ENCODE measurements at regions not wholly inside any gene's neighbourhood (a gene's known extent, or its start where the extent isn't known, plus 50 kb on each side); places are given as distances from the start of the nearest gene placed in this dataset.

DNA sequence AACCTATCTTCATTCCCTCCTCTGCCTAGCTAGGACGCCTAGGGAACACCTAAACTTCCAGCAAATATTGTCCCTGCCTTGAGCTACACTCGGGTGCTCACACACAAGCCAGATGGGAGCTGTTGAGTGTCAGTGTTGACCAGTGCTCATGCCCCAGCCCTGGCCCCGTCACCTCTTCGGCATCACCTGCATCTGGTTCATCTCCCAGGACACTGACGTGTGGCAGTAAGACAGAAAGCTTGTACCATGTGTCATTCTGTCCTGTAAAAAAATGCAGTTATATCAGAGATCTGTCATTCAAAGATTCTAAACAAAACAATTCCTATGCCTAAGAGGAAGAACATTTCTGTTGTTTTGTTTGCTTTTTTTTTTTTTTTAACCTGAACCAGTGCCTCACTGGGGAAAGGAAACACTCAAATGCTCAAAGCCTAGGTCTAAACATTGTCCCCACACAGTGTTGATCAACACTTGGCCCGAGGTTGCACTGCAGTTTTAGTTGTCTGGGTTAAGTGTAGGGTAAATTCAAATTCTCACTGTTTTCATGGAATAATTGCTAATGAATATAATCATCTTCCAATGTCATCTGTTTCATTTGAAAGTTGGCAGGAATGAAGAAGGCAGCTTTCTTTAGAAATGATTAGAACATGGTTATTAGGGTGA is 102.7 kb upstream of the SASH1 start:
- TF ChIP-seq, protein P1, sequence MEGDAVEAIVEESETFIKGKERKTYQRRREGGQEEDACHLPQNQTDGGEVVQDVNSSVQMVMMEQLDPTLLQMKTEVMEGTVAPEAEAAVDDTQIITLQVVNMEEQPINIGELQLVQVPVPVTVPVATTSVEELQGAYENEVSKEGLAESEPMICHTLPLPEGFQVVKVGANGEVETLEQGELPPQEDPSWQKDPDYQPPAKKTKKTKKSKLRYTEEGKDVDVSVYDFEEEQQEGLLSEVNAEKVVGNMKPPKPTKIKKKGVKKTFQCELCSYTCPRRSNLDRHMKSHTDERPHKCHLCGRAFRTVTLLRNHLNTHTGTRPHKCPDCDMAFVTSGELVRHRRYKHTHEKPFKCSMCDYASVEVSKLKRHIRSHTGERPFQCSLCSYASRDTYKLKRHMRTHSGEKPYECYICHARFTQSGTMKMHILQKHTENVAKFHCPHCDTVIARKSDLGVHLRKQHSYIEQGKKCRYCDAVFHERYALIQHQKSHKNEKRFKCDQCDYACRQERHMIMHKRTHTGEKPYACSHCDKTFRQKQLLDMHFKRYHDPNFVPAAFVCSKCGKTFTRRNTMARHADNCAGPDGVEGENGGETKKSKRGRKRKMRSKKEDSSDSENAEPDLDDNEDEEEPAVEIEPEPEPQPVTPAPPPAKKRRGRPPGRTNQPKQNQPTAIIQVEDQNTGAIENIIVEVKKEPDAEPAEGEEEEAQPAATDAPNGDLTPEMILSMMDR (IDR thresholded peaks at IDR 0.05), result no peak
- no peak for DNase-seq (ENCODE audit: low spot score in 2 of 2)
- H3K27ac ChIP-seq, result peak overlapping the region; percentile 42 to 70
- no peaks in the 10 kb centered on the region for H3K27me3 ChIP-seq
- H3K9me3 ChIP-seq, result no peaks in the 10 kb centered on the region
- H3K4me3 ChIP-seq, result no peak overlapping the region
- no peaks in the 10 kb centered on the region for H3K36me3 ChIP-seq
- peaks cover 0 to 34% of the 10 kb centered on the region in 2 donors for H3K4me1 ChIP-seq
- intact Hi-C loops (cut with DNase I), result loop anchor here (5.0 kb wide), 1 partner anchor 48 kb away; no protein-coding TSS in a partner anchor

DNA sequence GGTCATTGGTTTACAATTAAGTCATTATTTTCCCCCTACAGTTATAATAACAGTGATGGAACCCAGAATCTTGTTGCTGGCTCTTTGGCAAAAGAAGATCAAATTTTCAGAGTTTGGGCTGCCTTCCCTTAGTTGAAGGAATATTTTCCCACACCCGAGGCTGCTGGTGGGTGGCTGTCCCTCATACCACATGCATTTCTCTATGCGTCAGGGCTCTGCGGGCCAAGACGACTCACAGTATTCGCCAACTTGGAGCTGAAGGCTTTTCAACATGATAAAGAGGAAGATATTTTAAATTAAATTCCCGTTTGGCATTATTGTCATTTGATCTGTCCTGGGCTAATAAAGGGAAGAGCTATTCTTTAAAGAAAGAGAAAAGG is 102.2 kb upstream of the SASH1 start:
- Histone ChIP-seq H3K27me3 (no peaks in the 10 kb centered on the region), H3K36me3 (no peaks in the 10 kb centered on the region), H3K4me3 (no peak overlapping the region), H3K27ac (peak overlapping the region; percentile 42 to 70), H3K9me3 (no peaks in the 10 kb centered on the region), H3K4me1 (peaks cover 0 to 39% of the 10 kb centered on the region in 2 donors)
- TF ChIP-seq, protein P1 (IDR thresholded peaks at IDR 0.05), result no peak
- peak in 1 of 2 donors; percentile 72 for DNase-seq (ENCODE audit: low spot score in 2 of 2)
- intact Hi-C loops (cut with DNase I), result loop anchor here (5.0 kb wide), 1 partner anchor 48 kb away; no protein-coding TSS in a partner anchor

DNA sequence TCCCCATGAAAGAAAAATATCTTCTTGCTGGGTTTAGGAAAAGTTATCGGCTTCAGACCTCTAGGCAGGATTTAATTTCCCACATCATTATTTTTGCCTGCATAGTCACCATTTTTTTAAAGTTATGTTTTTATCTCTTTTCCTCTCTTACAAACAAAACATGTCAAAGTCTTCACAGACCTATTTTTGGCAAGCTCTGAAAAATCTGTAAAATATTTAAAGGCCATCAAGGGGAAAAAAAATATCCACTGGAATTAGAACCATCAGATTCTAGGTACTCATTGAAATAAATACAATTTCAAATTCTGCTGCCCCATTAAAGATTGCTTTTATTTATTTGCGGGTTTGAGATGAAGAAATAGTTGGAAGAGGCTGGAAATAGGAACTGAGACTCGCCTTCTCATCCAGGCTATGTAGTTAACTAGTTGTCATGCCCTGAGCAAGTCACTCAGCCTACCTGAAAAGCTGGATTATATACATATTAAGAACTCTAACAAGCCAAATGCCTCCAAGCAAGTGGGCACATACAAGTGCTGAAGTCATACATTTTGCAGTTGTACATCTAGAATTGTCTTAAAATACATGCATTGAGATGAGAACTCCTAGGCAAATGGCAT is 101.7 kb upstream of the SASH1 start:
- Histone ChIP-seq H3K4me3 (no peak overlapping the region), H3K27me3 (no peaks in the 10 kb centered on the region), H3K4me1 (peaks cover 0 to 44% of the 10 kb centered on the region in 2 donors), H3K36me3 (no peaks in the 10 kb centered on the region), H3K9me3 (no peaks in the 10 kb centered on the region), H3K27ac (peak overlapping the region; percentile 42 to 70)
- intact Hi-C loops (cut with DNase I), result loop anchor here (5.0 kb wide), 1 partner anchor 49 kb away; no protein-coding TSS in a partner anchor
- no peak for DNase-seq (ENCODE audit: low spot score in 2 of 2)
- TF ChIP-seq, protein P1 (IDR thresholded peaks at IDR 0.05), result no peak

DNA sequence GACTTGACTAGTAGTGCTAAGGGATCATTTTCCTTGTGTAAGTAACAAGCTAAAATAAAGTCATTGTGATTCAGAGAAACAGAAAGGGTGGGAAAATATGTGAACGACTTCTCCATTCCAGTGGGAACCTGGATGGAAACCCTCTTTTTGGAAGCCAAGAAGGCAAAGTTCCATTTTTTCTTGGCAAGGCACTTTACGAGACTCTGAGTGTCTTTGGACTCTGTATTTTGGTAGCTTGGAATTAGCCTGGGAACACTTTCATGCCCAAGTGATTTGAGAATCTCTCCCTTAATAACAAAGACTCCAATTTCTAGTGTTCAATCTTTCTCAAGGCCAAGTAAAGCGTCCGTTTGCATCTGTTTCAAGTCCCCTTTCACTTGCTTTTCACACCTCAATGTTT is 100.5 kb upstream of the SASH1 start:
- Histone ChIP-seq H3K4me3 (peak overlapping the region in 1 of 2 donors; percentile 25), H3K27ac (peak overlapping the region; percentile 42 to 70), H3K27me3 (no peaks in the 10 kb centered on the region), H3K9me3 (no peaks in the 10 kb centered on the region), H3K4me1 (peaks cover 0 to 45% of the 10 kb centered on the region in 2 donors), H3K36me3 (no peaks in the 10 kb centered on the region)
- intact Hi-C loops (cut with DNase I), result loop anchor here (2.0 to 5.0 kb wide), 2 partner anchors 50 to 287 kb away; no protein-coding TSS in a partner anchor
- TF ChIP-seq, protein P1 (IDR thresholded peaks at IDR 0.05), result no peak
- no peak for DNase-seq (ENCODE audit: low spot score in 2 of 2)

DNA sequence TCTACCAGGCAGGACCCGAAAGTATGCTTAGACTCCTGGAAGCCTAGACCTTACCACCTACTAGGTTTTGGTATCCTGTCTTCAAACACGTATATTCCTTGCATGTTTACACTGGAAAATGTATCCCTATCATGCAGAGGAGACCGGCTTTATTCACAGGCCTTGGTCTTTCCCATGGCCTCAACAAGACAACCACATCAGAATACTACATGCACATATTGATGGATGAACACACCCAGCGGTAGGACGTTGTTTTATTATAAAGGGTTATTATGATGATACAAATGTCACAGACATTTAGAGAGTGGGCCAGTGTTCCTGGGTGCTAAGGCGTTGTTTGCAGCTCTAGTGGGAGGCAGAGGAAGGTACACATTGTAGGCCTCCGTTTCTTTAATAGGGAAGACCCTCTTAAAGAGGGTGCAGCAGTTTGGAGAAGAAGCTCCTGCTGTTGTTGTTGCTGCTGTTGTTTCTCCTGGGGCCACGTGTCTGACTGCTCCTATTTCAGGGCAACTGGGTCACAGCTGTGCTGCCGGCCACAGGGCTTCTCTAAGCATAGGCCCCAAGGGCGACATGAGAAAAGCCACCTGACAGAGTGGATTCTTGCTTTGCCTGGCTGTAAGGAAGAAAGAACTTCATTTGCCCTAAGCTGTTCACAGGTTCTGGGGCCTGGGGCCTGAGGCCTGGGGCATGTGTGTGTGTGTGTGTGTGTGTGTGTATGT is 98.3 kb upstream of the SASH1 start:
- intact Hi-C loops (cut with DNase I), result loop anchor here (5.0 kb wide), 1 partner anchor 52 kb away; no protein-coding TSS in a partner anchor
- Histone ChIP-seq H3K27me3 (no peaks in the 10 kb centered on the region), H3K4me1 (peaks cover 0 to 48% of the 10 kb centered on the region in 2 donors), H3K27ac (peak overlapping the region; percentile 78 to 79), H3K4me3 (no peak overlapping the region), H3K9me3 (no peaks in the 10 kb centered on the region), H3K36me3 (no peaks in the 10 kb centered on the region)
- TF ChIP-seq, protein P1 (IDR thresholded peaks at IDR 0.05), result no peak
- no peak for DNase-seq (ENCODE audit: low spot score in 2 of 2)

Measured in ascending aorta (tissue), 2 donors.